GM19324 (cell line): ENCODE measurements at regions not wholly inside any gene's neighbourhood (a gene's known extent, or its start where the extent isn't known, plus 50 kb on each side); places are given as distances from the start of the nearest gene placed in this dataset.

Experiments
- ATAC-seq: cut with Tn5 transposase; IDR thresholded peaks from one replicate; pipeline ENCODE4 v1.9.1; 2021; ENCODE audit warnings: mild to moderate bottlenecking, moderate library complexity; ENCODE audit not compliant: unreplicated experiment, low FRiP score

- ATAC-seq: no peak
Observed at GRCh38 chr6:140601021-140601808, 1226.8 kb upstream of the CITED2 start.

GRCh38 chr6:140599916-140600315, 1225.5 kb upstream of the CITED2 start:
- no peak for ATAC-seq

- no peak for ATAC-seq
Observed at GRCh38 chr6:140597181-140597580, 1222.7 kb upstream of the CITED2 start.

DNA sequence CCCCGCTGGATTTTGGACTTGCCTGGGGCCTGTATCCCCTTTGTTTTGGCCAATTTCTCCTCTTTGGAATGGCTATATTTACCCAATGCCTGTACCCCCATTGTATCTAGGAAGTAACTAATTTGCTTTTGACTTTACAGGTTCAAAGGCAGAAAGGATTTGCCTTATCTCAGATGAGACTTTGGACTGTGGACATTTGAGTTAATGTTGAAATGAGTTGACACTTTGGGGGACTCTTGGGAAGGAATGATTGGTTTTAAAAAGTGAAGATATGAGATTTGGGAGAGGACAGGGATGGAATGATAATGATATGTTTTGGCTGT, 1220.3 kb upstream of the CITED2 start:
- ATAC-seq: no peak

DNA sequence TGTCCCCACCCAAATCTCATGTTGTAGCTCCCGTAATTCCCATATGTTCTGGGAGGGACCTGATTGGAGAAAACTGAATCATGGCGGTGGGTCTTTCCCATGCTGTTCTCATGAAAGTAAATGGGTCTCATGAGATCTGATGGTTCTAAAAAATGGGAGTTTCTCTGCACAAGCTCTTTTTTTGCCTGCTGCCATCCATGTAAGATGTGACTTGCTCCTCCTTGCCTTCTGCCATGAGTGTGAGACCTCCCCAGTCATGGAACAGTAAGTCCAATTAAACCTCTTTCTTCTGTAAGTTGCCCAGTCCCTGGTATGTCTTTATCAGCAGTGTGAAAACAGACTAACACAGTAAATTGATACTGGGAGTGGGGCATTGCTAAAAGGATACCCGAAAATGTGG, 1218.4 kb upstream of the CITED2 start:
- ATAC-seq: no peak

DNA sequence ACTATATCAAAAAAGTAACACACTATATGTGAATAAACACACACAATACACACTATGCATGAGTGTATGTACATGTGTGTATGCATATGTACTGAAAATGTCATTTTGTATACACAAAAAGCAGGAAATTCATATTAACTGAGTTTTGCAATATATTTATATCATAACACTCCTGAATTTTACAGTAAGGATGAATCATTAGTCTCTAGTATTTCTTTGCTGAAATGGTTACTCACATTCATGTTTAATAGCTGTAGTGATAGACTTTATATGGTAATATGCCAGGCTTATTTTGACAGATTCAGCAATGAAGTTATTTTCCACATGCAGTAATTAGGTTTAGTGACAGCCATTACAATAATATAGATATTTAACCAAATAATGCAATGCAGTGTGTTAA, 1216.2 kb upstream of the CITED2 start:
- ATAC-seq: no peak

GRCh38 chr6:140586426-140587061, 1212.1 kb upstream of the CITED2 start:
- no peak for ATAC-seq

DNA sequence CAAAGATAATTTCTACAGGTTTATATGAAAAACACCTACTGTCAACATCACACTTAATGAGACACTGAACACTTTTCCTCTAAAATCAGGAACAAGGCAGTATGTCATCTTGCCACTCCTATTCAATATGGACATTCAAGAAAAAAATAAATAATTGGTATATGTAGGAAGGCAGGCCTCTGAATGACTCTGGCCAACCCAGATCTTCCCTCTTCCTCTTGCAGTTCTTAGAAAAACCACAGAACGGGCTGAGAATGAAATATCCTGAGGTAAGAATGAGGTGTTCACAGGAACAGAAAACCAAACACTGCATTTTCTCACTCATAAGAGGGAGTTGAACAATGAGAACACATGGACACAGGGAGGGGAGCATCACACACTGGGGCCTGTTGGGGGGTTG, 1207.2 kb upstream of the CITED2 start:
- no peak for ATAC-seq

DNA sequence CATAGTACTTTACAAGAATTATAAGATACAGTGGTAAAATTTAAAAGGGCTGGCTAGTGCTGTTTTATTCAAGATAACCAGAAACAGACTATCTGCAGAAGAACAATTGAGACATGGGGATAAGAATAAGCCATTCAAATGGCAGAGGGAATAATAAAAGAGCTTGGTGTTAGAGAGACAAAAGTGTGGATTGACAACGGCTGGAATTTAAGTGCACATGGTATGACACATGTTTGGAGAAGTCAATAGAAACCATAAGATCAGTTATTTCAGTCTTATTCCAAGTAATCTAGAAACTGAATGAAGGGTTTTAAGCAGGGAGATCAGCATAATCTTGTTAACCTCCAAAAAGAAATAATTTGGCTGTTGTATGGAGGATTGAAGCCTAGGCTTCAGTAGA, 1205.5 kb upstream of the CITED2 start:
- no peak for ATAC-seq

DNA sequence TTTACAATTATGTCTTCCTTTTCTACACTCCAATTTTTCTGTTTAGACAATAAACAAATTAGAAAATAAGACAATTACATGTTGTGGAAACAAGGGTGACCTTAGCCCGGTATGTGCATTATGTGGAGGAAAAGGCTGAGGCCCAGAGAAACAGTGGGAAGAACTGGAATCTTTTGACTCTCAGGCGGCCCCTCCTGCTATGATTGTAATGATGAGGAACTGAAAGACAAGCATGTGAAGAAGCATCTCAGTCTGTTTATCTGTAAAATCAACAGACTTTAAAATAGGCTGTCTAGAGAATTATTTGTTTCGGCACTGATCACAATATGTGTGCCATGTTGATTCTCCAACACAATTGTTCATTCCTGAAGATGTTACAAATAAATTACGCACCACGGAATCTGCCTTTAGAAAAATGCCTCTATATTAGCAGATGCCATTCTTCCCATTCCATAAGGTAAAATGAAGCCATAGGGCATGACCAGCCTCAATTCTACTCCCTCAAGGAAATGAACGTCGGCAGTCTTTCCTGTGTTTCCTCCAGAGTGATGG, 1201.6 kb upstream of the CITED2 start:
- no peak for ATAC-seq

DNA sequence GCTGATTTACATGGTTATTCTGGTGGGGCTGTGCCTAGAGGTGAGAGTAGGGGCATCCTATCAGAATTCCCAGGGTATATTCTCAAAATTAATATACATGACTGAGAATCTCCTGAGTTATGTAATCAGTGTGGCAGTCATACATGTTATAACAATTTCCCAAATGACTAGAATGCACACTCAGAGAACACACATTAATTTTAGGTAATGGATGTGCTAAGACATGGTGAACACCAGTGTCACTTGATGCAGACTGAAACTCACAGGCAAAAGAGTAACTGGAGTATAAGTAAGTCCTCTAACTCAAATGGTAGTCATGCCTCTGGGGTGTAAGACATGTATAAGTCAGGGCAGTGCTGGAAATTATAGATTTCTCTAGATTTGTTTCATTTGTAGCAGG, 1198.4 kb upstream of the CITED2 start:
- no peak for ATAC-seq

GRCh38 chr6:140572129-140572528, 1197.7 kb upstream of the CITED2 start:
- ATAC-seq: no peak

GRCh38 chr6:140571145-140571544, 1196.7 kb upstream of the CITED2 start:
- no peak for ATAC-seq

GRCh38 chr6:140567466-140567865, 1193.0 kb upstream of the CITED2 start:
- no peak for ATAC-seq

DNA sequence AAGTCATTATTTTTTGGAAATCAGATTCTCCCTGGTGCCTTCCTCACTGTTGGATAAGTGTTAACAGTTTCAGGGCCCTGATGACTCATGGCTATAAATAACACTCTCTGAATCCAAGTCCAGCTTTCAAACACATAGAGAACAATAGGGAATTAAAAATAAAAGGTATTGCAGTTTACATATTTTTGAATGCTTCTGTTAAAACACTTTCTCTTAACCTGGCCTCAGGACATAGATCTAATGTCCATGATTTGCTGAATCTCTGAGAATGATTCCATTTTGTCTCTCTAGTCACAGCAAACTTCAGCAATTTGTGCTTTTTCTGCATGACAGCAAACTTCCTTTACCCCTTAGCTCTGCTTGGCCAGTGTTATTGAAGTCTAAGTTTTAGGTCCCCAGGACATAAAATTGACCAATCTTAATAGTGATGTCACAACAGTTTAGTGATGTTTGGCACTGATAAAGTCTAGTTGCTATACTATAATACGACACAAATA, 1192.4 kb upstream of the CITED2 start:
- no peak for ATAC-seq

DNA sequence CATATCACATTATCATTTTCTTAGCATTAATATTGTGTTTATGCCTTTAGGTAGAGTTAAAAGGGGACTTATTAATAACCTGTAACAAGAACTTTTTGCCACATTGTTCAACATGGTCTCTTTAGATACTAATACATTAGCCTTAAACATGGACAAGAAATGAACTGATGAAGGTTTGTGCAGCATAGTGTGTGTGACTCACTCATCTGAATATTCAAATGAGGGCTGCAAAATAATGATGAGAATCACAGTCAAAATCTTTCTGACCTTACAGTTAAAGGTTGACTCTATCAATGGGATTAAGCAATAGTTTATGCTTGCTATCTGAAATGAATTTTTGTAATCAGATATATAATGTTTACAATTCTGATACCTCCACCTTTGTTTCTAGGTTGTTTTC, 1189.3 kb upstream of the CITED2 start:
- ATAC-seq: no peak

DNA sequence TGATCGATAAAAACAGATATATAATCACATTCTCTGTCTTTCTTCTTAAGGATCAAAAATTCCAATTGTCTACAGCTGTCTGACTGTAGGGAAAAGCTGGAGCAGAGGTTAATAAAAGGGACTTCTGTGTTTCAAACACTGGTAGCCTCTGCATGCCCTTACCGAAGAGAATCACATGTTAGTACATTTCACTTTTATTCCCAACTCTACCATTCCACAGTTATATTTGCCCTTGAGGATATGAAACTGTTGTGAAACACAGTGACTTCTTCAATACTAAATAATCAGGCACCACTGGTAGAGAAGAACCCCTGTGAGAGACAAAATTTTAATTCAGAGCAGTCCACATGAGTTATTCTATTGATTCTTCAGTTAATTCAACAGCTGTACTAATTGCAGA, 1187.3 kb upstream of the CITED2 start:
- no peak for ATAC-seq

DNA sequence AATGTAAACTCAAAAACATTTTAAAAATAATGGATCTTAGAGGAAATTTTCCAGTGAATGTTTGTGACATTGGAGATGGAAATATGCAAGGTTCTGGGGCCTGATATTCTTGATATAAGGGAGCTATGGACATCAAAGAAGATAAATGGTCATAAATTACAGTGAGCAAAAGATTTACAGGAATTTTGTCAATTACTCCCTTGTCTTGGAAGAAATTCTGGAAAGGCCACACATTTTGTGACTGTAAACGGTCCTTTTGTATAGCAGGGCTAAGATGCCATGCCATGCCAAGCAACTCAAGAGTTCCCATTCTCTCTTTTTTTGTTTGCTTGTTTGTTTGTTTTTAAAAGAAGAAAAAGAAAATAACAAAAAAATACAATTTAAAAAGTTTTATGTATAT, 1186.2 kb upstream of the CITED2 start:
- no peak for ATAC-seq

GRCh38 chr6:140559458-140559857, 1185.0 kb upstream of the CITED2 start:
- no peak for ATAC-seq

- ATAC-seq: no peak
Observed at GRCh38 chr6:140554421-140554820, 1180.0 kb upstream of the CITED2 start.

DNA sequence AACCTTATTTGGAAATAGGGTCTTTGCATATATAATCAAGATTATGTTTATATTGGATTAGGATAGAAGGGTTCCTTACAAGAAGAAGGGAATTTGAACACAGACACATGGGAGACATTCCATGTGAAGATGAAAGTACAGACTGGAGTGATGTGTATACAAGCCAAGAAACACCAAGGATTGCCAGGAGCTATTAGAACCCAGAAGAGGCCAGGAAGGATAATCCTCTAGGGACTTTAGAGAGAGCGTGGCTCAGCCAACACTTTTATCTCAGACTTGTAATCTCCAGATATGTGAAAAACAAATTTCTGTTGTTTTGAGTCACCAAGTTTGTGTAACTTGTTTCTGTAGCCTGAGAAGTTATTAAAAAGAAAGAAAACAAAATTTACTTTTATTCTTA, 1173.9 kb upstream of the CITED2 start:
- ATAC-seq: no peak

DNA sequence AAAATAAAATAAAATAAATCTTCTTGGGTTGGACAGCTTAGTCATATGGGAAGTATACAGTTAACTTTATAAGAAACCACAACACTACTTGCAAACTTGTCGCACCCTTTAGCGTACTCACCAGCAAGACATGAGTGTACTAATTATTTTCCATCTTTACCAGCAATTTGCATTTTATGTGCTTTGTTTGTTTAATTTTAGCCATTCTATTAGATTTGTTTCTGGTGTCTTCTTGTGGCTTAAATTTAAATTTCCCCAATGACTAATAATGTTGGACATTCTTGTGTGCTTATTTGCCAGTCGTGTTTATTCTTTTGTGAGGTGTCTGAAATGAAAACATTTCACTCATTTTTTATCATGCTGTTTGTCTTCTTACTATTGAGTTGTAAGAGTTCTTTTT, 1172.2 kb upstream of the CITED2 start:
- ATAC-seq: no peak
